ENCODE measurements at regions not wholly inside any gene's neighbourhood (a gene's known extent, or its start where the extent isn't known, plus 50 kb on each side); places are given as distances from the start of the nearest gene placed in this dataset.

- no peak for DNase-seq
Observed at GRCh38 chr3:18075799-18076198, 333.4 kb upstream of the TBC1D5 start.

GRCh38 chr3:18071833-18072232 is 329.4 kb upstream of the TBC1D5 start:
- DNase-seq = no peak

- no peak for DNase-seq
Observed at GRCh38 chr3:18070944-18071343, 328.5 kb upstream of the TBC1D5 start.

GRCh38 chr3:18070231-18070630 is 327.8 kb upstream of the TBC1D5 start:
- no peak for DNase-seq

- no peak for DNase-seq
Observed at GRCh38 chr3:18069568-18069967, 327.1 kb upstream of the TBC1D5 start.

GRCh38 chr3:18066899-18067582 is 324.6 kb upstream of the TBC1D5 start:
- no peak for DNase-seq

- no peak for DNase-seq
Observed at GRCh38 chr3:18064586-18064985, 322.2 kb upstream of the TBC1D5 start.

- DNase-seq = no peak
Observed at GRCh38 chr3:18062657-18063025, 320.2 kb upstream of the TBC1D5 start.

GRCh38 chr3:18061737-18062656 is 319.6 kb upstream of the TBC1D5 start:
- no peak for DNase-seq

GRCh38 chr3:18058666-18059065 is 316.2 kb upstream of the TBC1D5 start:
- DNase-seq = no peak

- no peak for DNase-seq
Observed at GRCh38 chr3:18057471-18058091, 315.1 kb upstream of the TBC1D5 start.

GRCh38 chr3:18054625-18055024 is 312.2 kb upstream of the TBC1D5 start:
- no peak for DNase-seq

- no peak for DNase-seq
Observed at GRCh38 chr3:18051306-18051705, 308.9 kb upstream of the TBC1D5 start.

- DNase-seq = no peak
Observed at GRCh38 chr3:18049096-18049495, 306.7 kb upstream of the TBC1D5 start.

GRCh38 chr3:18047052-18047451 is 304.6 kb upstream of the TBC1D5 start:
- DNase-seq = no peak

GRCh38 chr3:18046131-18046915 is 303.9 kb upstream of the TBC1D5 start:
- DNase-seq = peak; percentile 68 to 73

GRCh38 chr3:18044971-18045880 is 302.8 kb upstream of the TBC1D5 start:
- no peak for DNase-seq

- no peak for DNase-seq
Observed at GRCh38 chr3:18044191-18044590, 301.8 kb upstream of the TBC1D5 start.

GRCh38 chr3:18036450-18036815 is 294.0 kb upstream of the TBC1D5 start:
- no peak for DNase-seq

GRCh38 chr3:18035641-18036449 is 293.4 kb upstream of the TBC1D5 start:
- DNase-seq = no peak

GRCh38 chr3:18033581-18034108 is 291.2 kb upstream of the TBC1D5 start:
- no peak for DNase-seq
